ENCODE measurements at regions not wholly inside any gene's neighbourhood (a gene's known extent, or its start where the extent isn't known, plus 50 kb on each side); places are given as distances from the start of the nearest gene placed in this dataset.
"Not testable (repeated sequence)": the region's sequence is repeated elsewhere in the genome, so short reads cannot be mapped to it uniquely, and the experiment has no call there.

DNA sequence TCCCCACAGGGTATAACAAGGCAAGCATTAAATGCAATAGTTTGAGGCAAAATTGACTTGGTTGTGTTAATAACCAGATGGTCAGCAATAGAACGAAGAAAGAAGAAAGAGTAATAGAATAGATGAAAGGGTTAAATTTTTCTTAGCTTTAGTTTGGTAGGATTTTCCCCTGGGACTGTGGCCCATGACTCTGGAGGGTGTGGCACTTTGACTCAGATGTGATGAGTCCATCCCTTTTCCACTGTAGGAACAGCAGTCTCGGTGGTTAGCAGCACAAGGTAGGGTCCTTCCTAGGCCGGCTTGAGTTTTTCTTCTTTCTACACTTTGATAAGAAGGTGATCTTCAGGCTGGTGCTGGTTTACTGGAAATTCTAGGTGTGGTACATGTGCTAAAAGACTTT lies 321.0 kb downstream of the CGGBP1 start:
- TF ChIP-seq POLR2AphosphoS5 (IDR thresholded peaks at IDR 0.05): not testable (repeated sequence)
- TF ChIP-seq, protein P1, sequence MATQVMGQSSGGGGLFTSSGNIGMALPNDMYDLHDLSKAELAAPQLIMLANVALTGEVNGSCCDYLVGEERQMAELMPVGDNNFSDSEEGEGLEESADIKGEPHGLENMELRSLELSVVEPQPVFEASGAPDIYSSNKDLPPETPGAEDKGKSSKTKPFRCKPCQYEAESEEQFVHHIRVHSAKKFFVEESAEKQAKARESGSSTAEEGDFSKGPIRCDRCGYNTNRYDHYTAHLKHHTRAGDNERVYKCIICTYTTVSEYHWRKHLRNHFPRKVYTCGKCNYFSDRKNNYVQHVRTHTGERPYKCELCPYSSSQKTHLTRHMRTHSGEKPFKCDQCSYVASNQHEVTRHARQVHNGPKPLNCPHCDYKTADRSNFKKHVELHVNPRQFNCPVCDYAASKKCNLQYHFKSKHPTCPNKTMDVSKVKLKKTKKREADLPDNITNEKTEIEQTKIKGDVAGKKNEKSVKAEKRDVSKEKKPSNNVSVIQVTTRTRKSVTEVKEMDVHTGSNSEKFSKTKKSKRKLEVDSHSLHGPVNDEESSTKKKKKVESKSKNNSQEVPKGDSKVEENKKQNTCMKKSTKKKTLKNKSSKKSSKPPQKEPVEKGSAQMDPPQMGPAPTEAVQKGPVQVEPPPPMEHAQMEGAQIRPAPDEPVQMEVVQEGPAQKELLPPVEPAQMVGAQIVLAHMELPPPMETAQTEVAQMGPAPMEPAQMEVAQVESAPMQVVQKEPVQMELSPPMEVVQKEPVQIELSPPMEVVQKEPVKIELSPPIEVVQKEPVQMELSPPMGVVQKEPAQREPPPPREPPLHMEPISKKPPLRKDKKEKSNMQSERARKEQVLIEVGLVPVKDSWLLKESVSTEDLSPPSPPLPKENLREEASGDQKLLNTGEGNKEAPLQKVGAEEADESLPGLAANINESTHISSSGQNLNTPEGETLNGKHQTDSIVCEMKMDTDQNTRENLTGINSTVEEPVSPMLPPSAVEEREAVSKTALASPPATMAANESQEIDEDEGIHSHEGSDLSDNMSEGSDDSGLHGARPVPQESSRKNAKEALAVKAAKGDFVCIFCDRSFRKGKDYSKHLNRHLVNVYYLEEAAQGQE (IDR thresholded peaks at IDR 0.05; ENCODE audit: borderline replicate concordance): not testable (repeated sequence)

All from neural cell (in vitro differentiated cells).